HG03558 (cell line): ENCODE measurements at regions not wholly inside any gene's neighbourhood (a gene's known extent, or its start where the extent isn't known, plus 50 kb on each side); places are given as distances from the start of the nearest gene placed in this dataset.
A peak's percentile ranks its signal among the peaks of the same experiment; 100 is the strongest.

Experiments
- ATAC-seq: cut with Tn5 transposase; IDR thresholded peaks from one replicate; pipeline ENCODE4 v1.9.1; 2021; ENCODE audit warnings: moderate number of reproducible peaks; ENCODE audit not compliant: unreplicated experiment; ENCODE audit errors: extremely low read depth

DNA sequence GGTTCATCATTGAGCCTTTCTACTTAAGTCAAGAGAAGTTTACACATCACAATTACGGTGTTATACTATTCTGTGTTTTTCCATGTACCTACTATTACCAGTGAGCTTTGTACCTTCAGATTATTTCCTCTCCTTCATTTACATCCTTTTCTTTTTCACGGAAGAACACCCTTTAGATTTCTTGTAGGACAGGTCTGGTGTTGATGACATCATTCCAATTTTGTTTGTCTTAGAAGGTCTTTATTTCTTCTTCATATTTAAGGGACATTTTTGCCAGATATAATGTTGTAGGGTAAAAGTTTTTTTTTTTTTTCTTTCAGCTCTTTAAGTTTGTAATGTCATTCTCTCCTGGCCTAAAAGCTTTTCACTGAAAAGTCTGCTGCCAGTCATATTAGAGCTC lies 637.1 kb upstream of the RIOK2 start:
- ATAC-seq: no peak

DNA sequence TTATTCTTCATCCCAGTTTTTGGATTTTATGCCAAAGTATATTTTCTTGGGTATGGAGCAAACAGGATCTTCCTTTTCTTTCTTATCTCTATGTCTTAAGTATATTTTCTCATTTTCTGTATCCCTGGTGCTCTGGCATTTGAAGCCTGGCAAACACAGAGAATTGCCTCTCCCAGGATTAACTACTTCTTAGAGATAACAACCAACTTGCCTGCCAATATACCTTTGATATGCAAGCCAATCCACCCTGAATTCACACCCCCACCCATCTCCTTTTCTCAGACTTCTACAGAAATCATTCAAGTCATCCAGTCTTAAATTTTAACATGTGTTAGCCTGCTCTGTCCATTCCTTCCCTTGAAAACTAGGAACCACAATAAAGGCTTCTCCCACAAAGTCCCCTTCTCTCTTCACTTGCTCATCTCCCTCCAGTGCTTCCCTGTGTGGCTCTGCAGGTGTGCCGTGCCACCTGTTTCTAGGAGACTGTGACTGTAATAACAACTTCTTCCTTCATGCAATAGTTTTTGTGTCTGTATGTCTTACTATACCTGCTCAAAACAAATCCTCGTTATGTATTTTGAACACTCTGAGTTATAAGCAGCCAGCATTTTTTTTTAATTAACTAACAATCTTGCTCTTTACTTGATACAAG lies 649.7 kb upstream of the RIOK2 start:
- no peak for ATAC-seq

DNA sequence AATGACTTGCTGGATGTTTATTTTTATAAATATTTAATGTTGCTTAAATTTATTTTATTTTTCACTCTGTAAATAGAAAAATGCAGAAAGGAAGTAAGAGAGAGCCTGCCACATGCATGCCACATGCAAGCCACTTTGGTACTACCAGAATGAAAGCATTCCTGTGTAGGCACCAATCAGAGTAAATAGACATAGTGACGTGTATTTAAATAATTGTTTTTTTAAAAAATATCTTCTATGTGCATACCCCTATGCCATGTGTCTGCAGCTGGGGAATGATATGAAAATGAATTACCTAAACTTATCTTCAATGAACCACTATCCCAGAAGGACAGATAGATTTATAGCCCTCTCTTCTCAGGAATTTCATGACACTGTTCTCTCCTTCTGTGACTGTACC lies 651.5 kb upstream of the RIOK2 start:
- no peak for ATAC-seq

DNA sequence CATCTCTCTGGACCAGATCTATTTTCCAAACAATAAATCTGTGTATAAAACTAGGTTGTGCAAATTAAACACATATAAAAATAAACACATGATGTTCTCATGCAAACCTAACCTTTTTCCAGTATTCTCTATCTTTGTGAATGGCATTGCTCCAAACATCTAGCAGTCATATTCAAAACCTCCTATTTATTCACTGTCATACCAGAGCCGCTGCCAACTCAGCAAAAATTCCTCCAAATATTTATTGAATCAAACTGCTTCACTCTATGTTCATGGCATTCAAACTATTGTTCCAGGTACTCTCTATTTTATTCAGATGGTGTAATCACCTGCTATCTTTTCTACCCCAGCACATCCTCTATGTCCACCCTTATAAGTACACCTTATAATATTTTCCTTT lies 652.1 kb upstream of the RIOK2 start:
- ATAC-seq: no peak

DNA sequence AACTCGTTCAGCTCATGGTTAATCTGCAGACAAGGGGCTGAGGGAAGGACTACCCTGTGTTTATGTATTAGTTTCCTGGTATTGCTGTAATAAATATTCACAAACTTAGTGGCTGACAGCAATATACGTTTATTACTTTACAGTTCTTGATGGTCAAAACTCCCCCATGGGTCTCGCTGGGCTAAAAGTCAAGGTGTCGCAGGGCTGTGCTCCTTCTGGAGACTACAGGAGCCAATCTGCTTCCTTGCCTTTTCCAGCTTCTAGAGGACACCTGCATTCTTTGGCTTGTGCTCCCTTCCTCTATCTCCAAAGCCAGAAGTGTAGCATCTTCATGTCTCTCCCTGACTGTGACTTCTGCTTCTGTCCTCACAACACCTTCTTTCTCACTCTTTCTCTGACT lies 653.8 kb upstream of the RIOK2 start:
- no peak for ATAC-seq

DNA sequence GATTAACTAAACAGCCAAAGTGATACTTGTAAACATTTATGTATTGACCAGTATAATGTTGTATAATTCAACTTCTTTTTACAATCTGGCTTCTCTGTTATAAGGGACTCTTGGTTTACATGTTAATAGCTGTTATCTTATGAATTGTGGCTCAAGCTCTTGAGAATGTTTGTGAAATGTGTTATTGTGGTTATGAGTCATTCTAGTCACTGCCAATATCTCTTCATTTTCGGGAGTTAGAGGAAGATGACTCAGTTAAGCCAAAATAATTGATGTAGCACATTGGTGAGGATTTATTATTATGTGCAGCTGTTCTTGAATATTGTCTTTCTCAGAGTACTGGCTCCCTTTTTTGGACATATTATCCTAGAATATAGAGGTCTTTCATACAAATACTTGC lies 655.2 kb upstream of the RIOK2 start:
- ATAC-seq: peak; percentile 93

DNA sequence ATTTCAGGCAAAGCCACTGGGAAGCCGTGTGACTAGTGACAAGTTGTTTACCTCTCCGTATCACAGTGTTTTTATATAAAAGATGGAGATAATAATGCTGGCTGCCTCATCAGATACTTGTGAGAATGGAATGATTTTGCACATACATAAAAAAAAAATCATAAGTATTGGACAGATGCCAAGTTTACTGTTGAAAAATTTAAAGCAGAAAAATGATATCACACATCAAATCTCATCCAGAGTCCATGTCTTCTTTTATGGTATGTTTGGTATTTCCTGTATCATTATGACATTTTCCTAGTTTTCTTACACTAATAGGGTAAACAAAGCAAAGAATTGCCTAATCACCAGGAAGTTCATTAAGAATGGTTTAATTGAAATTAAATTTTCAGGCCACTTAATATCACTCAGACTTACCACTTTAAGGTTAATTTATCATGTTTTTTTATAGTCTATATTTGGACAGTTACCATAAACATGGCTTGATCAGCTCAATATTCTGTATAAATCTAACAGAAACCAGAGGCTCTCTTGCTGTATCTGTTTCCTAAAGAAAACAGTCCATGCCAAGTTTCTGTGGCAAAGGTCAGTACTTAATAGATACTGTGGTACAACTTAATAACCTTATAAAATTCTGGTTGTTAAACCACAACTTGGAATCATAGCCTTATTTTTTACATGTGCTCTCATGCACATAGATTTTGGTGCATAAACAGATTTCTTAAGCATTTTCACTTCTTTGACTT lies 656.5 kb upstream of the RIOK2 start:
- ATAC-seq: no peak

DNA sequence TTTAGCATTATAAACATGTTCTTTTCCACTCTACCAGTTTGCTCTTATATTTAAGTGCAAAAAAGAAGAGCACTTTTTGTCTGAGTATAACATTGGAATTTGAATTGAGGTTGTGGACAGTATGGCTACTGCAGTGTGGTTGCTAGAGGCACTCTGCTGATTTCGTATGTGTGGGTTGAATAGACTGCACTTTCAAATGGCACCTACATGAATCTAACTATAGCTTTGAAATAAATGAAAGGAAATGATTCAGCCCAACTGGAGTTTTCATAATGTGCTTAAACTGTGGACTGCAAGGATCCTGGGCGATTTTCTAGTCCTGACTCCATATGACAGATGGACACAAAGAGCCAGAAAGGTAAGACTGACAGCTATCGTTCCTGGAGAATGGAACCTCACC lies 657.6 kb upstream of the RIOK2 start:
- ATAC-seq: no peak

DNA sequence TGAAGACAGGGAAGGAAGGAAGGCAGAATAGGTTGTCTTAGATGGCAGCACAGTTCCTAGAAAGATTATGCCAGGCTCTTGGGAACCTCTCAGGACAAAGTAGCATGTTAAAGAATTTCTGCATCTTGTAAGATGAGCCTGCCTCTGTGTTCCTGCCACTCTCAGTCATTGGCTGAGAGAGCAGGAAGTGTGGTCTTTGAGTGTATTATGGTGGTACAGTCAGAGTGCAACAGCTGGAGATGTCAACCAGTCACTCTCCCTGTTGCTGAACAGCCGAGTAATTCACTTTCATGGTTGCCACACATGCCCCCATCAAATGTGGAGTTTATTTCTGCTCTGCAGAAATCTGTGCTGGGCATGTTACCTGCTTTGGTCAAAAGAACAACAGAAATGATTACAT lies 659.6 kb upstream of the RIOK2 start:
- no peak for ATAC-seq

DNA sequence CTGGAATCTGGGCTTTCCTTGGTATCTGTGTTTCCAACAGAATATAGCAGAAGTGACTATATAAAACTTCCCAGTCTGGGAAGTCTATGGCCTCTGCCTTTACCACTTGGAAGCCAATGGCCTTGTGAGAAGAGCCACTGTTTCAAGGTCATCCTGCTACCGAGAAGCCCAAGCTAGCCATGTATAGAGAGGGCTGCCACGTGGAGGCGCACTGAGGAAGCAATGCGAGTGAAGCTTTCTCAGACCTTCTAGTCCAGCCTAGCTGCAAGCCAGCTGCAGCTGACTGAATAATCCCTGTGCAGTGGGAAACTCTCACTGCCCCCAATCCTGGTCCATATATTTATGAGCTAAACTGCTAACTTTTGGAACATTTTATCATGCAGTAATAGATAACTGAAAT lies 661.8 kb upstream of the RIOK2 start:
- ATAC-seq: no peak

DNA sequence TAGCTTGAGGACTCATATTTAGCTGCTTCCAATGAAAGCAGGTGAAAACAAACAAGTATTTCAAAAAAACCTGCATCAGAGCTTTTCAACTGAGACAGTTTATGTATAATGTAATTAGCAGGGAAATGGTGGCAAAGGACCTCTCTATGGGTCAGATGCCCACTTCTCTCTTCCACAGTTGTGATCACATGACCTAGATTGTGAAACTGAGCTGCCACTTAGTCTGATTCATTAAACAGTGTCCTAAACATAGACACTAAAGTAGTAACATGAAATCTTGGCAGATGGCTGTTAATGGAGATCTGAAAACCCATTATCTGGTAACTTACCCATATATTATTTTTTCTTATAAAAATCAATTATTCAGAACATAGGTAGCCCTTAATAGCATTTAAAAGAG lies 663.6 kb upstream of the RIOK2 start:
- ATAC-seq: no peak

DNA sequence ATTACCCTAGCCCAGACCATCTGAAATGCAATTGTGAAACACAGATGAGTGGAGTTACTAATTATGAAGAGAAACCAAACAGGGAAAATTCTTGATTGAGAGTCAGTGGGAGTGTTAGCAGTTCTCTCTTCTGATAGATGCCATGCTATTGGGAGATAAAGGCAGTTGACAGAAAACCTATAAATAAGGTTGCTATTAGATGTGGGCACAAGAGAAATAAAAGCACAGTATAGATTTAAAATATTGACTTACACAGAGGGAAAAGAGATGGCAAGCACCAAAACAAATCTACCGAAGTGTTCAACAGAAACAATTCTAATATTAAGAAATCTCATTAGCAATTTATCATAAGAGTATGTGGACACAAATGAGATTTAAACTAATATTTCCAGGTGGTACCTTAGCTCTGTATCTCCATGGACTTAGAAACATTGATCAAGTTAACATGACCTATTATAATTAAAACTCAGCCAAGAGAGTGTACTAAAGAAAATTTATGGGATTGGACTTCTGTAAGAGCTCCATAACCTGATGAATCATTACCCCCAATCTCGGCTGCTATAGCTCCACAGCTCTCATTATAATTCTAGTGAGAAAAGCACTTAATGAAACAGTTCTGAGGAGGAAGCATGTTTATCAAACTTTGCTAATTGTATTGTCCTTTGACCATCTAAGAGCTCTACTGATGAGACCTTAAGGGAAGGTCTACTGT lies 665.0 kb upstream of the RIOK2 start:
- no peak for ATAC-seq

DNA sequence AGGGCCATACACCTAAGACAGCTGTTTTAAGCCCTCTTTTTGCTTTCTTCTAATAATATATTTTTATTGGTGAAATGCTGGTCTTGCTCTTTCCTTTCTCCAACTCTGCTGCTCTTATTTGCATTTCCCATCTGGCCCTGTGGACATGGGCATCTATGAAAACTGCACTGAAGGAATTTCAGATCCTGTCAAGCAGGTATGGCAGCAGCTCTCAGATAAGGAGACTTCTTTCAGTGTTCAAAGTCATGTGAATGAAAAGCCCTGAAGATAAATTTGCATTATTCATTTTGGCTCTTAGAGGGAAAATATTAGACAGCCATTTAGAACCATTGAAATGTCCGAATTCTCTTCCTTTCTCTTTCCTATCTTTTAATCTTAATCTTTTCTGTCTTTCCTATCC lies 668.0 kb upstream of the RIOK2 start:
- no peak for ATAC-seq

DNA sequence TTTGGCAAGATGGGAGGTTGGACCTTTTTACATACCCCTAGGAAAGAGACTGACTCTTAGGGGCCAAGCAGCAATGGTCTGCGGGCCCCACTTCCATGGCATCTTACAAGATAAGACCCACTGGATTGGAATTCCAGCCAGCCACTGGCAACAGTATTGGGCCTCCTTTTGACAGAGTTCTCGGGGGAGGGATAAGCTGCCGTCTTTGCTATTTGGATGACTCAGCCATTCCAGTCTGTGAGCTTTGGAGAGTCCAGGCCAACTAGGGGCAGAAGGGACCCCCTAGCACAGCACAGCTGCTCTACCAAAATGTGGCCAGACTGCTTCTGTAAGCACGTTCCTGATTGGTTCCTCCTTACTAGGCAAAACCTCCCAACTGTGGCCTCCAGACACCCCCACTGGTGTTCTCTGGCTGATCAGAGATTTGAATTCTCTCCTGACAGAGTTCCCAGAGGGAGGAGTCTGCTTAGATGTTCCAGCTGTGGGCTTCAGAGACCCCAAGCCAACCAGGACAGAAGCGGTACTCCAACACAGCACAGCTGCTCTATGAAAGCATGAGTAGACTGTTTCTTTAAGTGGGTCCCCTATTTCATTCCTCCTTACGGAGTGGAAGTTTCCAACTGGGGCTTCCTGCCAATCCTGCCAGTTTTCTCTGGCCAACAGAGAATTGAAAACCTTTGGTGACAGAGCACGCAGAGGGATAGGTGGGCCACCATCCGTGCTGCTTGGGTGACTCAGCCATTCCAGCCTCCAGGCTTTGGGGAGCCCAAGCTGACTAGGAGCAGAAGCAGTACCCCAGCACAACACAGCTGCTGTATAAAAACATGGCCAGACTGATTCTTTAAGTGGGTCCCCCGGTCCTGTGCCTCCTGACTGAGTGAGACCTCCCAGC lies 672.1 kb upstream of the RIOK2 start:
- ATAC-seq: no peak

DNA sequence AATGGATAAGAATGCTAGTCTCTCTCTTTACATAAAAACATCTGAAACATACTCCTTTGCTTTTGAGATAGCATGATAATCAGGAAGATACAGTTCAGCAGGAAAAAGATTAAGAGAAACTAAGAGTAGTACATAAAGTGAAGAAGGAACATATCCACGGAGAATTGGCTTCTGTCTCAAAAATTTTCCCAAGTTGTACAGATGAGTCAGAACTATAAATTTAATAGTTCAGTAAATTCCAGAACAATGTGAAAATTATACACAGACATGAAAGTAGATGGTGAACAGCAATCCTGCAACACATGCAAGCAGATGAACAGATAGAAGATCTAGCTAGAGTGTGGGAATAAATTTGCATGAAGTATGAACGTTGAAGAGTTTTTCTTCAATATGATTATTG lies 691.4 kb upstream of the RIOK2 start:
- ATAC-seq: no peak

DNA sequence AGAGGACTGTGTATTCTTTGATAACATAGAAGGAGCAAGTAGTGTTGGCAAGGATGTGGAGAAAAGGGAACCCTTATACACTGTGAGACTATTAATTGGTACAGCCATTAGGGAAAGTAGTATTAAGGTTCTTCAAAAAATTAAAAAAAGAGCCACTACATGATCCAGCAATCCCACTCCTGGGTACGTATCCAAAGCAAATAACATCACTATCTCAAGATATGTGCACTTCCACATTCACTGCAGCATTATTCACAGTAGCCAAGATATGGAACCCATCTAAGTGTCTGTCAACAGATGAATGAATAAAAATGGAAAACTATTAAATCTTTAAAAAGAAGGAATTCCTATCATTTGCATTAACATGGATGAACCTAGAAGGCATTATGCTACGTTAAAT lies 693.2 kb upstream of the RIOK2 start:
- ATAC-seq: no peak

DNA sequence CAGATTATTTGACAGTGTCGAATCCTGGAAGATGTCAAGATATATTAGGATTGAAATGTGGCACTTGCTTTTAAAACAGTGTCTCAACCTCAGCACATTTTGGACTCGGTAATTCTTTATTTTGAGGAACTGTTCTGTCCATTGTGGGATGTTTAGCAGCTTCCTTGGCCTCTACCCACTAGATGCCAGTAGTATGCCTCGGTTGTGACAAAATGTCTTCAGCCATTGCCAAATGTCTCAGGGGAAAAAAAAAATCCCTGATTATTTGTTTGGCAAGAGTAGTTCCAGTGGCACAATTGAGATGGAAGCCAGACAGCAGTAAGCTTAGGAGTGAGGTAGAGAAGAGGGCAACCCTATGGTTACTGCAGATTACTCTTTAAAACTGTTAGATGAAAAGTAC lies 694.5 kb upstream of the RIOK2 start:
- ATAC-seq: no peak

DNA sequence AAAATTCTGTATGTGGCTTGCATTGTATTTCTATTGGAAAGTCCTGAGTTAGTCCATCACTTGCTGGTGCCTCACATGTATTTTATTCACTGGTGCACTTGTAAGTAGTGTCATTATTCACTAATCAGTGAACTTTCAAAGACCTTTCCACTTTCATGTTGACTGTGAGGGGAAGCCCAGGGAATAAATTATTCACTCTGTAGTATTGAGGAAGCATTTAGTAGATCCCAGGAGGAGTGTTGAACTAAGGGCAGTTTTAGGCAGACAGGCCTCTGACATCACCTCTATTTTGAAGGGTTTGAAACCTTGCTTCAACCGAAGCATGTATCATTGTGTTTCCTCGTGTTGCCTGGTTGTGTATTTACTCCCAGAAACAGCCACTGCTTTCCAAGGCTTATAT lies 705.4 kb upstream of the RIOK2 start:
- ATAC-seq: peak; percentile 100

DNA sequence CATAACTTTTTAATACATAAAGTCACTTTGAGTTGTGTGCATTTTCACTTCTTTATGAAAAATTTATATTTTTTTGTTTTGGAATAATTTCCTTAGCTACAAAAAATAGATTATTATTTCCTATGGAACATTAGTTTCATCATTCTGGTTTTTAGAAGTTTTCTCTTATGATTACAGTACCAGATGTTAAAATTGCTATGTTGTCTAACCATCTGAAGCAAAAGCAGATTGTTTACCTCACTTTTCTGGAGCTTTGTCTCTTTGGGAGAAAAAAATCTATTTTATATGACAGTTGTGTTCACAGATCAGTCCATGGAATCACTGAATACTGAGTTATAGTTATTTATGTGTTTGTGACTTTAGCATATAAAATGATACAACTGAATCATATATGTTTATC lies 708.9 kb upstream of the RIOK2 start:
- no peak for ATAC-seq

DNA sequence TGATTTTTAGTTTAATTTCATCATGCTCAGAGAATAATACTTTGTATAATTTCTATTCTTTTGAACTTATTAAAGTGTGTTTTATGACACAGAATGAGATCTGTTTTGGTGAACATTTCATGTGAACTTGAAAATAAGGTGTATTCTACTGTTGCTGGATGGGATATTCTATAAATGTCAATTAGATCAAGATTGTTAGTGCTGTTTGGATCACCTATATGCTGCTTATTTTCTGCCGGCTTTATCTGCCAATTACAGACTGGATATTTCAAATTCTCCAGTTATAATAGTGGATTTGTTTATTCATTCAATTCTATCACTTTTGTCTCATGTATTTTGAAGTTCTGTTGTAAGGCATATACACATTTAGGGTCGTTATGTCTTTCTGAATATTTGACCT lies 720.7 kb upstream of the RIOK2 start:
- no peak for ATAC-seq

DNA sequence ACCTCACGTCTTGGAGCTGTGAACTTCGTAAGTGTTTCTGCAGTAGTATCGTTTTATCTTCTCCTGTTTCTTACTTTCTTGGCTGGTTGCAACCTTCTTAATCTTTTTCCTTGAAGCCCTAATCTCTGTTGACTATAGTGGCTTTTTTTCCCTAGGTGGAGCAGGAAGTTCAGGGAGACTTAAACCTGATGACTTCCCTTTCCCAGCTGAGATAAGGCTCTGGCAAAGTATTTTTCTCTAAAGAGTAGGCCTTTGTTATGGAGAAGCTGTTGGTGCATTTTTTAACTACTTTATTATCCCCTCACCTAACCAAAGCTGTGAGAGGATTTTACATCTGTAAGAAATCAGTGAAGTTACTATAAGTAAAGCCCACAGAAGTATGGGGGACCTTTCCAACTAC lies 723.1 kb upstream of the RIOK2 start:
- ATAC-seq: no peak
